GM12865 (cell line): ENCODE measurements at regions not wholly inside any gene's neighbourhood (a gene's known extent, or its start where the extent isn't known, plus 50 kb on each side); places are given as distances from the start of the nearest gene placed in this dataset.

ENCODE experiments used
- DNase-seq: peaks from one replicate; pipeline ENCODE4 v3.0.0; 2010; ENCODE audit warnings: low read depth
- H3K4me3 ChIP-seq: 2 replicates; pipeline ENCODE4 v1.5.1; 2011; ENCODE audit warnings: mild to moderate bottlenecking, low read depth, low read length, control low read depth
- TF ChIP-seq, protein P1 (sequence below): IDR thresholded peaks from 2 replicates; pipeline ENCODE4 v1.5.1; 2011; ENCODE audit warnings: low read length, control low read depth, low read depth, inconsistent platforms; ENCODE audit not compliant: insufficient read depth; ENCODE audit errors: missing control alignments

DNA sequence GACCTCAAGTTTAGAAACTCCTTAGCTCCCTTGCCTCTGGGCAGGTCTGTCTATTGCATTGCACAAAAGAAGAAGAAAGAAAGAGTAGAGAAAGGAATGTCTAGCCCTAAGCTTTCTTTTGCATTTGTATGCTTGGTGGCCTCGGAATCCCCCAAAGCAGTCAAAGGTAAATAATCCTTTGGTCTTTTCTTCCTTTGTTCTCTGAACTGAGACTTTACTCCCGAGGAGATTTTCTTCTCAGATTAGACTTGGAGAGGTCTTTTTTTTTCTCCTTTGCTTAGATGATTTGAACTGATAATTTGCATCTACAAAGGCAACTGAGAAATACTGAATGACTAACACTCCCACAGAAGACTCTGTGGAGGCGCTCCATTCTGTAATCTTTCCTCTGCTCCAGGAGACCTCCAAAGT, 93.2 kb downstream of the AKR1D1 start:
- DNase-seq = no peak
- no peak overlapping the region for H3K4me3 ChIP-seq
- TF ChIP-seq, protein P1, sequence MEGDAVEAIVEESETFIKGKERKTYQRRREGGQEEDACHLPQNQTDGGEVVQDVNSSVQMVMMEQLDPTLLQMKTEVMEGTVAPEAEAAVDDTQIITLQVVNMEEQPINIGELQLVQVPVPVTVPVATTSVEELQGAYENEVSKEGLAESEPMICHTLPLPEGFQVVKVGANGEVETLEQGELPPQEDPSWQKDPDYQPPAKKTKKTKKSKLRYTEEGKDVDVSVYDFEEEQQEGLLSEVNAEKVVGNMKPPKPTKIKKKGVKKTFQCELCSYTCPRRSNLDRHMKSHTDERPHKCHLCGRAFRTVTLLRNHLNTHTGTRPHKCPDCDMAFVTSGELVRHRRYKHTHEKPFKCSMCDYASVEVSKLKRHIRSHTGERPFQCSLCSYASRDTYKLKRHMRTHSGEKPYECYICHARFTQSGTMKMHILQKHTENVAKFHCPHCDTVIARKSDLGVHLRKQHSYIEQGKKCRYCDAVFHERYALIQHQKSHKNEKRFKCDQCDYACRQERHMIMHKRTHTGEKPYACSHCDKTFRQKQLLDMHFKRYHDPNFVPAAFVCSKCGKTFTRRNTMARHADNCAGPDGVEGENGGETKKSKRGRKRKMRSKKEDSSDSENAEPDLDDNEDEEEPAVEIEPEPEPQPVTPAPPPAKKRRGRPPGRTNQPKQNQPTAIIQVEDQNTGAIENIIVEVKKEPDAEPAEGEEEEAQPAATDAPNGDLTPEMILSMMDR = no peak

DNA sequence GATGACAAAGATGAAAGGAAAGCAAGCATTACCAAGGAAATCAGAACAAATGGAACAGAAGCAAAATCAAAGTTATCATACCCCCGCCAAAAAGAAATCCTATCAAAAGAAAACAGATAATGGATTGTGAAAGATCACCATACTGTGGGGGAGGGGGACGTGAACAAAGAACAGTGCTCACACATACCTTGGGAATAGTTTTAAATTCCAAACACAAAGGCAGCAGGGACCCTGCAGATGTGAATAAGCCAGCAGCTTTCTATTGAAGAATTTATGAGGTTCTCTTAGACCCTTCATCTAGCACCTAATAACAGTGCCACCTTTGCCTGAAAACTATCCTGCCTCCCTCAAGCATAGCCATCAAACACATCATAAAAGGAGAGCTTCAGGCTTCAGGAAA, 94.0 kb downstream of the AKR1D1 start:
- TF ChIP-seq, protein P1 = no peak
- H3K4me3 ChIP-seq = no peak overlapping the region
- no peak for DNase-seq

DNA sequence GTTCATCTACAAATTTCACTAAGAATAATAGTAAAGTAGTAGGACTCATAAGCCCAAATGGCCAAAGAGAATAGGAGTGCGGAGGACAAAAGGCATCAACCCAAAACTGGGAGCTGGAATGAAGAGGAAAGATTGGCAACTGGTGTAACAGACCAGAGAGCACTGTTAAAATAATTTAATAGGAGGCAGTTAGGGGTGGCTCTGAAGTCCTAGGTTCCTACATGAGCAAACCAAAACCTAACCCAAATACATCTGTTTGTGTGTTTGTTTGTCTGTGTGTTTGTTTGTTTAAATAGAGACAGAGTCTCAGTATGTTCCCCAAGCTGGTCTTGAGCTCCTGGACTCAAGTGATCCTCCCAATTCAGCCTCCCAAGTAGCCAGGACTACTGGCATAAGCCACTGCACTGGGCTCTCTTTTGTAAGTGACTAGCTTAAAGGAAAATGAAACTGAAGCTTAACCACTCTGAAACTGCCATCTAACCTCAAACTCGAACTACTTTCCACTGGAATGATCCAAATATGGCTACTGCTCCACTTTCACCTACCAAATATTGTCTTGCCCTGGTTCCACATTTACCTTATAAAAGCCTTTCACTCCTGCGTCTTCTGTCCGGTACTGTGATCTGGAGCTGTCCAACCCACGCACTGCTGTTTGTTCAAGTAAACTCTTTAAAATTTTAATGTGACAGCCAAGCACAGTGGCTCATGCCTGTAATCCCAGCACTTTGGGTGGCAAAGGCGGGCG, 94.9 kb downstream of the AKR1D1 start:
- DNase-seq = peak; percentile 70
- TF ChIP-seq, protein P1 = no peak
- no peak overlapping the region for H3K4me3 ChIP-seq

DNA sequence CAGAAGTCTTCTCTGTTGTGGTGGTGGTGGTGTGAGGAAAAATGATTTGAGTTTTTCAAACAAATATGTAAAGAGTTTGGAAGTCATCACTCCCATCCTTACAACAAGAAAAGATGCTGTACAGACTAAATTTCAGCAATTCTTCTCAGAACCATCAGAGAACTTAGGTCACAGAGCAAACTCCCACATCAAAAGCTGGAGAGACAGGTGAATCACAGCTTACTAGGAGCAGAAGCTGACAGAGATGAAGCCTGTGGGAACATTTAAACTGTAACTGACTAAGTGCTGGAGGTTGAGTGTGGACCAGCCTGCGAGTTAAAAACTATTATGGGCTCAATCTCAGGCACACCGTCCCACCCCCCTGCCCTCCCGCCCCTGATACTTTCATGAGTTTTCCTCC, 97.3 kb downstream of the AKR1D1 start:
- TF ChIP-seq, protein P1 = no peak
- DNase-seq = no peak
- no peak overlapping the region for H3K4me3 ChIP-seq

DNA sequence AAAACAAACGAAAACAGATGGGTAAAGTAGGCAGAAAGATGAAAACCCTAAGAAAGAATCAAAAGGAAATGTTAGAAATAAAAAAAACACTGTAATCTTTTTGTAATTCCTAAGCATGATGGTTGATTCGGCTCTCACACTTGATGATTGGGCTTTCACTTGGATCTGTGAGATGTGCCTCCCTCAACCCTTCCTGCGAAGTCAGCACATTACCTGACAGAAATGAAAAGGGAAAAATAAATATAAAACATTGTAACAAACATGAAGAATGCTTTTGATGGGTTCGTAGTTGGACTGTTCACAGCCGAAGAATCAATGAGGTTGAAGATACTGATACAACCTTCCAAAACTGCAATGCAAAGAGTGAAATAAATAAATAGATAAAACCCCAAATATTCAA, 99.8 kb downstream of the AKR1D1 start:
- TF ChIP-seq, protein P1 = no peak
- no peak overlapping the region for H3K4me3 ChIP-seq
- DNase-seq = no peak

DNA sequence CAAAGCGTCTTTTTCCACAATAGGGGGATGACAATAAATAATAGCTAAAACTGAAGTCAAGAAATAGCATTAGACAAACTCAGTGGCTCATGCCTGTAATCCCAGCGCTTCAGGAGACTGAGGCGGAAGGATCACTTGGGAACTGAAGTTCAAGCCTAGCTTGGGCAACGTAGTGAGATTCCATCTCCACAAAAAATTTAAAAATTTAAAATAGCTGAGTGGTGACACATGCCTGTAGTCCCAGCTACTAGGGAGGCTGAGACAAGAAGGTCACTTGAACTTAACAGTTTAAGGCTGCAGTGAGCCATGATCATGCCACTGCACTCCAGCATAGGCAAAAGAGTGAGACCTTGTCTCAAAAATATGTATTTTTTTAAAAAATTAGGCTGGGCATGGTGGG, 107.9 kb downstream of the AKR1D1 start:
- no peak for DNase-seq

More for the DNA sequence above, 107.9 kb downstream of the AKR1D1 start:
- no peak overlapping the region for H3K4me3 ChIP-seq
- TF ChIP-seq, protein P1 = no peak
